ENCODE measurements at regions not wholly inside any gene's neighbourhood (a gene's known extent, or its start where the extent isn't known, plus 50 kb on each side); places are given as distances from the start of the nearest gene placed in this dataset.

GRCh38 chr3:147139341-147139740 lies 267.0 kb downstream of the ZIC4 start:
- no peak for TF ChIP-seq CTCF (IDR thresholded peaks at IDR 0.05; ENCODE audit: insufficient read depth, low read length, poor library complexity, severe bottlenecking)
- TF ChIP-seq EZH2phosphoT487 (conservative IDR thresholded peaks at IDR 0.05; ENCODE audit: low read length): no peak
